ENCODE measurements at regions not wholly inside any gene's neighbourhood (a gene's known extent, or its start where the extent isn't known, plus 50 kb on each side); places are given as distances from the start of the nearest gene placed in this dataset.

- H3K27ac ChIP-seq = no peak overlapping the region
- no peak for TF ChIP-seq ZFX (IDR thresholded peaks at IDR 0.05)
- TF ChIP-seq, protein P1, sequence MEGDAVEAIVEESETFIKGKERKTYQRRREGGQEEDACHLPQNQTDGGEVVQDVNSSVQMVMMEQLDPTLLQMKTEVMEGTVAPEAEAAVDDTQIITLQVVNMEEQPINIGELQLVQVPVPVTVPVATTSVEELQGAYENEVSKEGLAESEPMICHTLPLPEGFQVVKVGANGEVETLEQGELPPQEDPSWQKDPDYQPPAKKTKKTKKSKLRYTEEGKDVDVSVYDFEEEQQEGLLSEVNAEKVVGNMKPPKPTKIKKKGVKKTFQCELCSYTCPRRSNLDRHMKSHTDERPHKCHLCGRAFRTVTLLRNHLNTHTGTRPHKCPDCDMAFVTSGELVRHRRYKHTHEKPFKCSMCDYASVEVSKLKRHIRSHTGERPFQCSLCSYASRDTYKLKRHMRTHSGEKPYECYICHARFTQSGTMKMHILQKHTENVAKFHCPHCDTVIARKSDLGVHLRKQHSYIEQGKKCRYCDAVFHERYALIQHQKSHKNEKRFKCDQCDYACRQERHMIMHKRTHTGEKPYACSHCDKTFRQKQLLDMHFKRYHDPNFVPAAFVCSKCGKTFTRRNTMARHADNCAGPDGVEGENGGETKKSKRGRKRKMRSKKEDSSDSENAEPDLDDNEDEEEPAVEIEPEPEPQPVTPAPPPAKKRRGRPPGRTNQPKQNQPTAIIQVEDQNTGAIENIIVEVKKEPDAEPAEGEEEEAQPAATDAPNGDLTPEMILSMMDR (conservative IDR thresholded peaks at IDR 0.05) = no peak
Observed at GRCh38 chr3:95399585-95399984, 1336.7 kb downstream of the NSUN3 start.

- TF ChIP-seq ZFX (IDR thresholded peaks at IDR 0.05) = no peak
- no peak overlapping the region for H3K27ac ChIP-seq
Observed at GRCh38 chr3:95401693-95402092, 1338.8 kb downstream of the NSUN3 start.

- TF ChIP-seq, protein P1 (conservative IDR thresholded peaks at IDR 0.05) = no peak
- TF ChIP-seq ZFX (IDR thresholded peaks at IDR 0.05) = no peak
- no peak overlapping the region for H3K27ac ChIP-seq
Observed at GRCh38 chr3:95407709-95408463, 1345.0 kb downstream of the NSUN3 start.

GRCh38 chr3:95408464-95408862, 1345.6 kb downstream of the NSUN3 start:
- no peak overlapping the region for H3K27ac ChIP-seq
- no peak for TF ChIP-seq ZFX (IDR thresholded peaks at IDR 0.05)
- TF ChIP-seq, protein P1 (conservative IDR thresholded peaks at IDR 0.05) = no peak

DNA sequence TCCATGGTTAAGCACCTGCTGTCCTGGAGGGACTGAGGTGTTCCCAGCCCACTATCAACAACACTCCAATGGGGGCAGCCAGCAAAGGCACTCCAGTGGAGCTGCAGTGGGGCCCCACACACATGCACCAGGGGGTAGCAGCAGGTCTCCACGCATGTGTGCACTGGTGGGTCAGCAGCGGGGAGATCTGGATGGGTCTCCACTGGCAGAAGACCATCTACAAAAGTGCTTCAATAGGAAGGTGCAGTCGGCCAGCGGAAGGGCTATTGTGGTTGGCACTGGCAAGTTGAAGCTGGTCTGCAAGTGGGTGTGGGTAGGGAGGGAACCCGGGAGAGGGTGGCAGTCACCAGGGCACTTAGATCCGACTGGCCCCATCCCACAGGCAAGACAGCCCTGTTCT, 1355.4 kb downstream of the NSUN3 start:
- no peak overlapping the region for H3K27ac ChIP-seq

DNA sequence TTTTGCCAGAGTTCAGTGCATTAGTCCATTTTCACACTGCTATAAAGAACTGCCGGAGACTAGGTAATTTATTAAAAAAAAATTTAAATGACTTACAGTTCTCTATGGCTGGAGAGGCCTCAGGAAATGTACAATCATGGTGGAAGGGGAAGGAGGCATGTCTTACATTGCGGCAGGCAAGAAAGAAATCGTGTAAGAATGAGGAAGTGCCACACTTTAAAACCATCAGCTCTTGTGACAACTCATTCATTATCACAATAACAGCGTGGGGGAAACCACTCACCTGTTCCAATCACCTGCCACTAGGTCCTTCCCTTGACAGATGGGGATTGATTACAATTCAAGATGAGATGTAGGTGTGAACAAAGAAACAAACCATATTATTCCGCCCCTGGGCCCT, 1361.4 kb downstream of the NSUN3 start:
- H3K27ac ChIP-seq = no peak overlapping the region
- TF ChIP-seq ZFX (IDR thresholded peaks at IDR 0.05) = no peak
- TF ChIP-seq, protein P1 (conservative IDR thresholded peaks at IDR 0.05) = no peak

More for the DNA sequence above, 1355.4 kb downstream of the NSUN3 start:
- no peak for TF ChIP-seq ZFX (IDR thresholded peaks at IDR 0.05)
- TF ChIP-seq, protein P1 (conservative IDR thresholded peaks at IDR 0.05) = no peak

DNA sequence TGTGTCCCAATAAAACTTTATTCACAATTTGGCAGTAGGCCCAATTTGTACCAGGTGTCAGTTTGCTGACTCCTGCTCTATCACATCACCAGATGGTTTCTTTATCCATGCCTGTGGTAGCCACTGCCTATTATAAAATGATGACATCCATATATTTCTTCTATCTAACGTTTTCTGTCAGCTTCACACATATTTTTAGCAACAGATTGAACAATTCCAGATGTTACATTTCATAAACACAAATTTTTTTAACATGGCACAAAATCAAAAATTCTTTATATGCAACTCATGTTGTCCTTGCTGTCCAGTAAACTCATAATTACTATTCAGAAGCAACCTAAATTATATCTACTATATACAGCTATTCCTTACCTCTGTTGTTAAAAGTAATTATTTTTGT, 1371.6 kb downstream of the NSUN3 start:
- TF ChIP-seq, protein P1 (conservative IDR thresholded peaks at IDR 0.05) = no peak
- TF ChIP-seq ZFX (IDR thresholded peaks at IDR 0.05) = no peak
- H3K27ac ChIP-seq = no peak overlapping the region

DNA sequence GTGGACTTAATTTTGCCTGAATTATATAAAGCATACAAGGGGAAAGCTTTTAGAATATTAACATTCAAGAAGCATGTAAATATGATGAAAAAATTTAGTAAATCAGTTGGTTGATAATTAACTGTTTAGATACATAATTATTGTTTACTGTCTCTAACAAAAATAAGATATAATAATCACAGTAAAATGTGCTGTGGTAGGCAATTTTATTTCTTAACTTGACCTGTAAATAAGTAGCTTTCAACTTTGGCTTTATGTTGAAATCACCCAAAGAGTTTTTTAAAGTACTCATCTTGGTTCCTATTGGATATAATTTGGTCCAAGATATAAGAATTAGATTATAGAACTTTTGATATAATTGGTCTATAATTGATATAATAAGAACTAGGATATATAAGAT, 1374.5 kb downstream of the NSUN3 start:
- no peak overlapping the region for H3K27ac ChIP-seq
- TF ChIP-seq, protein P1 (conservative IDR thresholded peaks at IDR 0.05) = no peak
- no peak for TF ChIP-seq ZFX (IDR thresholded peaks at IDR 0.05)

All from C4-2B (cell line).